ENCODE measurements at regions not wholly inside any gene's neighbourhood (a gene's known extent, or its start where the extent isn't known, plus 50 kb on each side); places are given as distances from the start of the nearest gene placed in this dataset.

DNA sequence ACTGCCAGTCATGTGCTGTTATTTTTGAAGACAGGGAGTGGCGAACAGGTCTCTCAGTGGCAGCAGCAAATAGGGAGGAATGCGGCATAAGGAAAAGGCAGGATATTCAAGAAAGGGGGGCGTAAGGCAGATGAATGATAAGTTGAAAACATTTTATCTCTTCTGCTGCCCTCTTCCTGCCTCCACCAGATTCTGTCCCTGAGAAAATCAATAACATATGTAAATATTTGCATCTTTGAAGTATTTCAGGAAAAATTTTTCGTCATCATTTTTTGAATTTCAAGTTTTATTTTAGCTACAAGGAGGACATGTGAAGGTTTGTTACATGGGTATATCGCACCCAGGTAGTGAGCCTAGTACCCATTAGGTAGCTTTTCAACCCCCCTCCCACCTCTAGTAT is 616.7 kb downstream of the MCTP2 start:
- TF ChIP-seq, protein P1, sequence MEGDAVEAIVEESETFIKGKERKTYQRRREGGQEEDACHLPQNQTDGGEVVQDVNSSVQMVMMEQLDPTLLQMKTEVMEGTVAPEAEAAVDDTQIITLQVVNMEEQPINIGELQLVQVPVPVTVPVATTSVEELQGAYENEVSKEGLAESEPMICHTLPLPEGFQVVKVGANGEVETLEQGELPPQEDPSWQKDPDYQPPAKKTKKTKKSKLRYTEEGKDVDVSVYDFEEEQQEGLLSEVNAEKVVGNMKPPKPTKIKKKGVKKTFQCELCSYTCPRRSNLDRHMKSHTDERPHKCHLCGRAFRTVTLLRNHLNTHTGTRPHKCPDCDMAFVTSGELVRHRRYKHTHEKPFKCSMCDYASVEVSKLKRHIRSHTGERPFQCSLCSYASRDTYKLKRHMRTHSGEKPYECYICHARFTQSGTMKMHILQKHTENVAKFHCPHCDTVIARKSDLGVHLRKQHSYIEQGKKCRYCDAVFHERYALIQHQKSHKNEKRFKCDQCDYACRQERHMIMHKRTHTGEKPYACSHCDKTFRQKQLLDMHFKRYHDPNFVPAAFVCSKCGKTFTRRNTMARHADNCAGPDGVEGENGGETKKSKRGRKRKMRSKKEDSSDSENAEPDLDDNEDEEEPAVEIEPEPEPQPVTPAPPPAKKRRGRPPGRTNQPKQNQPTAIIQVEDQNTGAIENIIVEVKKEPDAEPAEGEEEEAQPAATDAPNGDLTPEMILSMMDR (IDR thresholded peaks at IDR 0.05): no peak
- no peak for TF ChIP-seq POLR2A (IDR thresholded peaks at IDR 0.05)
